ENCODE measurements at regions not wholly inside any gene's neighbourhood (a gene's known extent, or its start where the extent isn't known, plus 50 kb on each side); places are given as distances from the start of the nearest gene placed in this dataset.

- DNase-seq: no peak
These were observed 255.1 kb downstream of the C4orf33 start for GRCh38 chr4:129350834-129351721.

- DNase-seq: no peak
These were observed 256.5 kb downstream of the C4orf33 start for GRCh38 chr4:129352480-129352879.

GRCh38 chr4:129353490-129353889 is 257.5 kb downstream of the C4orf33 start:
- no peak for DNase-seq

- no peak for DNase-seq
These were observed 259.1 kb downstream of the C4orf33 start for GRCh38 chr4:129355031-129355430.

- no peak for DNase-seq
These were observed 259.6 kb downstream of the C4orf33 start for GRCh38 chr4:129355516-129355915.

GRCh38 chr4:129358571-129358970 is 262.6 kb downstream of the C4orf33 start:
- no peak for DNase-seq

- no peak for DNase-seq
These were observed 263.5 kb downstream of the C4orf33 start for GRCh38 chr4:129359461-129359860.

GRCh38 chr4:129362691-129363274 is 266.8 kb downstream of the C4orf33 start:
- DNase-seq: peak; percentile 17 to 46

GRCh38 chr4:129364747-129365452 is 268.9 kb downstream of the C4orf33 start:
- DNase-seq: no peak

GRCh38 chr4:129369361-129370010 is 273.5 kb downstream of the C4orf33 start:
- DNase-seq: no peak

- no peak for DNase-seq
These were observed 275.1 kb downstream of the C4orf33 start for GRCh38 chr4:129371065-129371464.

GRCh38 chr4:129371926-129372325 is 276.0 kb downstream of the C4orf33 start:
- DNase-seq: no peak

- no peak for DNase-seq
These were observed 281.3 kb downstream of the C4orf33 start for GRCh38 chr4:129377131-129377845.

GRCh38 chr4:129378364-129378763 is 282.4 kb downstream of the C4orf33 start:
- DNase-seq: no peak

GRCh38 chr4:129379429-129379828 is 283.5 kb downstream of the C4orf33 start:
- no peak for DNase-seq

- no peak for DNase-seq
These were observed 289.0 kb downstream of the C4orf33 start for GRCh38 chr4:129384974-129385373.

- DNase-seq: no peak
These were observed 291.7 kb downstream of the C4orf33 start for GRCh38 chr4:129387666-129388065.

GRCh38 chr4:129393976-129394375 is 298.0 kb downstream of the C4orf33 start:
- no peak for DNase-seq

- DNase-seq: no peak
These were observed 298.7 kb downstream of the C4orf33 start for GRCh38 chr4:129394635-129395034.

- DNase-seq: no peak
These were observed 307.9 kb downstream of the C4orf33 start for GRCh38 chr4:129403848-129404247.

GRCh38 chr4:129410115-129410514 is 314.2 kb downstream of the C4orf33 start:
- no peak for DNase-seq

GRCh38 chr4:129415004-129415403 is 319.1 kb downstream of the C4orf33 start:
- no peak for DNase-seq

- DNase-seq: no peak
These were observed 324.7 kb downstream of the C4orf33 start for GRCh38 chr4:129420637-129421036.
